Fibroblast of skin of abdomen (primary cell): ENCODE measurements at regions not wholly inside any gene's neighbourhood (a gene's known extent, or its start where the extent isn't known, plus 50 kb on each side); places are given as distances from the start of the nearest gene placed in this dataset.

ENCODE experiments used
- DNase-seq: peaks from one replicate; pipeline ENCODE4 v3.0.0-alpha.2; 2013

DNA sequence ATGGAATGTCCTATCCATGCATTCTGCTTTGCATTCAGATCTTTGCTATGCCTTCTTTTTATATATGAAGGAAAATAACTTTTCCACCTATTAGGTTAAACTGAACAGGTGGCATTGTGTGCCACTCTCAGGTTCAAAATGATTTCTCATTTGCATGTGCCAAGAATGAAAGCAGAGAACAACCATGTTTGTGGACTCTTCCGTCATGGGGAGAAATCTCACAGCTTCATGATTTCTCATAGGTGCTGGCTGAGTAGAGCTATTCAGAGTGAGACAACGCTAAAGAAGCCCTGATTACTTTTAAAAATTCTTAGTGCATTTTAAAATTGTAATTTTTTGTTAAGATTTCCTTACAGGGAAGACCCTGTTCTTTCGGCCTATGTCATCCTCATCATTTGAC lies 472.1 kb downstream of the RASEF start:
- no peak for DNase-seq

DNA sequence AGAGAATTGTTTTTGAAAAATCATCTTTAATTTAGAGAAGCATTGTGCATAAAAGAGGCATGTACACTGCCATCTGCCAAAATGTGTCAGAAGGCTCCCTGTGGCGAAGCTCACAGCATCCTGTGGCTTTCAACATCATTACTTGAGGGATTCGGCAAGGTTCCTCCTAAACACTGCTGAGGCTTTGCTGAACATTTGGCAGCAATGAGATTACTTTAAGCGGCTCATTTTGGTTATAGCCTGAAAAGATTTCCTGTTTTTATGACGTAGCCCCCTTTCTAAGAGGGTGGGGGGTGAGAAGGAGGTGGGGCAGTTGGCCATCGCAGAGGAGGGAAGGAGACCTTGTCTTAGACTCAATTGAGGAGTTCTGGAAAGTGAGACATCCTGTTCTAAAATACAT lies 469.4 kb downstream of the RASEF start:
- DNase-seq, result no peak

DNA sequence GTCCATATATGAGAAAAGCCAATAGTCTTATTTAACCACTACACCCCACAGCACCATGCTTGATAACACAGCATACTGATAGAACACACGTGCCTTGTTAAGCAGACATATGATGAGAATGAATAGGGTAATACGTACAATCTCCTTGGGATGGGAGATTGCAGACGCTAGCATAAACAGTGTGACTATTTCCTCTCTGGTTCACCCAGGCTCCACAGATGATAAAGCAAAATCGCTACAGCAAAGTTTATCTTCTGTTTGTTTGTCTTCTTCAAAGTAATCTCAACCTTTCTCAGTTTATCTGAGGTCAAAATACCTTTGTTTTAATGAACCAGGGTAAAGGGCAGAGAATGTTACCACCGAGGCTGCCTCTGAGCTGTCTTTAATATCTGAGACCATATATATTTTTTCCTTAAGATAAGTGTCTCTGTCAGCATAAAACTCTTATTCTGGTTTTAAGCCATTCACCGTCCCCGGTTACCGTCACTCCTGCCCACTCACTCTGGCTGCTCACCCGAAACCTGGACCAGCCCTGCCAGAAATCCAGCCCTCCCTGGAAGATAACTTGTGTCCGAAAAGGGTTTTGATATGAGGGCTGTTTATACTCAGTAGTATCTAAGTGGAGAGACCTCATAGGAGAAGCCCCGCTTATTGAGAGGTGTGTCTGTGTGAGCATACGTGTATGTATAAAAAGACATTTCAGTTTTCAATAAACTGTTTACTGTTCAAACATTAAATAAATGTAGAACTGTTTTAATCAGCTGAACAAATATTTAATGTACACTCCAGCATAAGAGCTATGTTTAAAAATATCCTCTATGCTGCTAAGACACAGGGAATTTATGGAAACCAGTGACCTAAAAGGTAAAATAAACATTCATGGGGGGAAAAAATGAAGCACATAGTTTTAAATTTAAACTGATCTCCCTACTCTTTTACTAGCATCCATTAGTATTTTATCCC lies 465.4 kb downstream of the RASEF start:
- no peak for DNase-seq

DNA sequence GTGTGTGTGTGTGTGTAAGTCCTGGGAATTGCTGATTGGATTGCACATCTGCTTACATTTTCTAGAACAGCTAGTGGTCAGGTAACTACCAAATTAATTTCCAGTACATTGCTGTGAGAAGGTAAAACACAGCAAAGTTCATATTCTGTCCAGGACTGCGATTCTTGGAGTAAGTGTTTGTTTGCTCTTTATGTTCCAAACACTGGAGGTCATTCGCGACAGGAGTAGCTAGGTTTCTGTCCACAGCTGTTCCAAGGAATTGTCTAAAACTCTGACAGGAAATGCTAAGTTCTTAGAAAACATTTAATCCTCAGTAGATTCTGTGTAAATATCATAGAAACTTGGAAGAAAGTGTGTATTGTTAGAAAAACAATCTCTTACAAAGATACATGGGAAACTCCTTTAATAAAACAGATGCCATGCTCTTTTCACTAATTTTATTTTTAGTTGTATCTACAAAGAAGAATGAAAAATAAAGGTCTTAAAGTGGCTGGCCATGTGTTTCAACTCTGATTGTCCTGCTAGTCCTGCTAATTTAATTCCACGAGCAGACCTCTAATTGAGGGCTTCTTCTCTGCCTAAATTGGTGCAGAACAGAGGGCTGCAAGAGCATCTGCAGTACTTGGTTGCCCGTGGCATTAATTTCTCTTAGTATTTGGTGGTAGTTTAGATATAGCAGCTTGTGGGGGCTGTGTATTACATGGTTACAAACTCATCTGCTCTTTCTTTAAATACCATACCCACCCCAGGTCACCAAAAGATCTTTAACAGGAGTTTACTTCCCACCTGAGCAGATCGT lies 464.5 kb downstream of the RASEF start:
- no peak for DNase-seq

DNA sequence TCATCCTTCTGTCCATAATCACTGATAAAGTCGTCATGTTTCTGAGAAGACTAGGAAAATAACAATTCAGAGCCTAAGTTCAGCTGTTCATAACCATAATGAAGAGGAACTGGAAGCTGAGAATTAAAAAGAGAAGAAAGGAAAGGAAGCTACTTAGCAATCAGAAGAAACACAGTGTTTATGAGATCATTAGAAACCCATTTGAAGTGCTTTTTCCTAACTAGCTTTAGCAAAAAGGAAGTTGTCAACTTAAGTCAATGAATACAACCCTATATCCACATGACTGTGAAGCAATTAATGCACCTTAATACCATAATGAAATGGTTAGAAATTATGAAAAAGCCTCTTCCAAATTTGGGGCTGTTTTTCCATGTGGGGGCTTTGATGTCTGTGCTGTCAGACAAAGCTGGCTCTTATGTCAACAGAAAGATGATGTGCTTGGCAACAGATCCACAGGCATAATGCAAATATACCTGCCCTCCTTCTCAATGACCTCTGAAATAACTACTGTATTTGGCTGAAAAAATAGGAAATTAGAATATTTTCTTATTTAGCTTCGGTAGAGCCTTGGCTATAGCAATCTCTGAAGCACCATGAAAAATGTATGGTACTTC lies 463.5 kb downstream of the RASEF start:
- DNase-seq, result no peak

DNA sequence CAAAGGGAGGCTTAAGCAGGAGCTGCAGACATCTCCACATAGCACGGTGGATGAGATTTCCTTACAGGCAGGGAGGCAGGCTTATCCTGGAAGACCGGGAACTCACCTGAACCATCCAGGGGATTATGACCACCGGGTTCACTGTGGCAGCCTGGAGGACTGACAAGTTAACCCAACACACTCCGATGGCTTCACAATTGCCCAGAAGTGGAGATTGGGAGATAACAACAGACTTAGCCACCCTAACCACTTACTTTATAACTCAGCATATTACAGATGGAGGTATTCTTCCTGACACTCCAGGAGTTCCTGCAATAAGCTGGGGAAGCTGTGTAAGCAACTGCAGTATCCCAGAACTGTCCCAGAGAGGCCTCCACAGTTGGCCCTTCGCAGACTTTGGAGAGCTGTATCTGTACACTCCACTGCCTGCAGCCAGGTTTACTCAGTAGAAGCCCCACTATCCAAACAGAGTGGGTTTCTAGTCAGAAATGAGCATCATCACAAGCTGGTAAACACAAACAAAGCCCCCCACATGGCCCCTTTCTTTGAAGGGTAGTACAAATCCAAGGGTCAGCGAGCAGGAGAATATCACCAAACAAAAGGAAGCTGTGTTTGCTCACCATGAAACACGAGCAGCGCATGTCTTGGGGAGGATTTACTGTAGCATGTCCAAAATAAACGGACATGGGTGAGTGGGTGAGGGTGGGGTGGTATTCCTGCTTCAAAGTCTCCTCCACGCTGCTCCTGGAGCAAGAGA lies 462.2 kb downstream of the RASEF start:
- DNase-seq, result no peak

DNA sequence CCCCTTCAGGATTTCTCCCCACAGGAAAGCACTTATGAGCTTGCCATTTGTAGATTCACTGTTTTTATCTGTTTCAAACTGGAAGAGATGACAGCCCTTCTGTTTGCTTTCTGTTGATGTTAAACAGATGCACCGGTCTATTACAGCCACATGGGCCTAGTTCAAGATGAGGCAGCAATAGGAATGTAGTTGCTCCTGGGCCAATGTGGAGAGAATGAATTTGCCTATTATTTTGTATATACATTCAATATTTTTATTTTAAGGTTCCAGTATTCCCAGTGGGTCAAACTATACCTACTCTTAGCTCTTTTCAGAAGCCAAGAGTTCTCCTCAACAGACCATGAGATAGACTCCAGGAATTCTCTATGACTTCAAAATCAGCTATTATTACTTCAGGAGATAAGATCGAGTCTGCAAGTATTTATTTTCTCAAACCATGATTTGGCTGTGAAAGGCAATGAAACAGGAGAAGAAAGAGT lies 461.6 kb downstream of the RASEF start:
- peak; percentile 61 for DNase-seq

DNA sequence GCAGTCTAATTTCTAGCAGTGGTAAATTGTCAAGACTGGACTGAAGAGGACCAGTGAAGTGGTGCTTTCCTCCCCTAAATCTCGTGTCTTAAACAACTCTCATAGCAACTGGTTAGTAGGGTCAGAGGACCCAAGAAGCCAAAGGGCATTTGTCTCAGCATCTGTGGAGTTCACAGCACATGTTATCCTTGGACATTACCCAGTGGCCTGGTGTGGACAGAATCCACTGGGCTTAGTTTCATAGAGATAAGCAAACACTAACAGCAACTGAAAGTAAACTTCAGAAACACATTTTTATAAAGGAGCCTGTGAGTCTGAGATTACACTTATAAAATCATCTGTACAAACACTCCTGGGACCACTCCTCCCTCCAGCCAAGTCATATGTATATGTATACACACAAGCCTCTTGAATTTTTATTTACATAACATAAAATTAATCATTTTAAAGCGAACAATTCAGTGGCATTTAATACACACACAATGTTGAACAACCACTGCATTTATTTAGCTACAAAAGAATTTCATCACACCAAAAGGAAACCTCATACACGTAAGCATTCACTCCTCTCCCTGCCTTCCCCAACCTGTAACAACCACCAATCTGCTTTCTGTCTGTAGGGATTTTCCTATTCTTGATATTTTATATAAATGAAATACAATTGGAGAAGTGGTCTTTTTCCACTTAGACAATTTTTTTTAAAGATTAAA lies 457.8 kb downstream of the RASEF start:
- no peak for DNase-seq

DNA sequence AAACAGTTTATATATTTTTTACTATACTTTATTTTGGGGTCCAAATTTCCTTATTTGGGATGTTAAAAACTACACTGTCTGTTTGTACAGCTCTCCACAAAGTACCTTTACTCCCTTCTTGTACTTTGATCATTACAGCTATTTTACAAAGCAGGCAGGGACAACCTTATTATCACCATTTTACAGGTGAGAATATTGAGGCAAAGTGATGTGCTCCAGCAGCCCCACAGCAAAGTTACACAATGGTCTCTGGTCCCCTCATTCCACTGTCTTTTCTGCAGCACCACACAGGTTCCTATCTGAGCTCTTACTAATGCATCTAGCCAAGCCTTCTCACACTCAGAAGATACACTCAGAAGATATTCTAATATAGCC lies 457.3 kb downstream of the RASEF start:
- DNase-seq, result no peak

DNA sequence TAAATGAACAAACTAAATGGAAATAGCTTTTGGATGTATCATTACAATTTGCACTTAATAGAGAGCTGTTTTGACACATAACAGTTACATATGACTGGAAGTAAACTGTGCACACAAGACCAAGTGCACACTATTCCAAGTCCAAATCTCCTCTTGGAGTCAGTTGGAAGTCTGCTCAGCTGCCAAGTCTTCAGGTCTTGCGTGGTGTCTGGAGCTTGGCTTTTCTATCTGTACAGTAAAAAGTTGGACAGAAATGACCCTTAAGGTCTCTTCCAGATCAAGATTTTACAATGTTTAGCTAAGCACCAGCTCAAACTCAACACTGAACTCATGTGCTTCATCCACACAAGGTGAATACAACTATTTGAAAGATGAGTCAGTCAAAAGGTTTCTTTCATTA lies 456.9 kb downstream of the RASEF start:
- DNase-seq, result no peak

DNA sequence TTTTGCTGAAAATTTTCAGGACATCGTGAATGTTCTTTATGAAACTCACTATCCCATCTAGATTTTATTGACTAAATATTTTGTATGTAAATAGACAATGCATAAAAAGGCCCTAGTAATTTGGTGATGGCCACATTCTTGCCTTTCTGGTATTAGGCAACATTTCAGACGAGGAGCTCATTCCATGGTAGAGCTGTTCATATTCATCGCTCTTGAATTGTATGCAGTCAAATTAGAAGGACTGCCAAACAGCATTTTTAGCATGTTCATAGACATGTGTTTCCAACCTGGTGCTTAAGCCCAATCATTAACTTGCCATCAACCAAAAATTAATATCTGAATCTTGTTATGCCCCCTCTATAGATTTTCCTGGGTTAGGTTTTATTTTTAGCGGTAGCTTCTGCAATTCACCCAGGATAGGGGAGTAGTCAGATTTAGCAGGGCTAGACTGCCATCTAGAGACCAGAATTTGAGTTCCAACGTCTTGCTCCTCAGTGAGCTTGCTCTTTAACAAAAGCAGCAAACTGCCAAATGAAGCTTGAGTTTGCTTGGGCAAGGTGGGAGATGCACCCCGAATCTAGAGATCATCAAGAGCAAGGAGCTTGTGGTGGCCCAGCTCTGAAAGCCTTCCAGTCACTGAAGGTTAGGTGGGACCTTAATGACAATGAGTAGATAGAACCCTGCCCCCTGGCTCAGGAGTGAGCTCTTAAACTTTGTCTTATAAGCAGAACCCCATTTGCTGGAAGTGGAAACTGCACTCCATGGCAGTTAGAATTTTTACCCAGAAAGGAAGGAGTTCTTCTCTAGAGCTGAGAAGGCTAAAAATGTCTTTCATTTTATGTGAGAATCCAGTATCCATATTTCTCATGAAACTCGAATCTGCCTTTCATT lies 456.2 kb downstream of the RASEF start:
- DNase-seq, result peak; percentile 69

DNA sequence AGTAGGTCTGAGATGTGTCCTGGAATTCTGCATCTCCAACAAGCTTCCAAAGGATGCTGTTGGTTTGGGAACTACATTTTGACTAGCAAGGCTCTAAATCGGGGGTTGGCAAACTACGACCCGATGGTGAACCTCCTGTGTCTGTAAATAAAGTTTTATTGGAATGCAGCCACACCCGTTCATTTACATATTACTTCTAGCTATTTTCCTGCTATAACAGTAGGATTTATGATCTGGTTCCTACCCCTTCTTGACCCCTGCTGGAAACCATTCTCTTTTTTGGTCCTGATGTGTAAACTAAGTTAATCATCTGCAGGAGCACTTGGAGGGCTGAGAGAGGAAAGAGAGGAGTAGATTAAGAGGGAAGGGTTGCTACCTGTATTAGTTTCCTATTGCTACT lies 454.5 kb downstream of the RASEF start:
- no peak for DNase-seq

DNA sequence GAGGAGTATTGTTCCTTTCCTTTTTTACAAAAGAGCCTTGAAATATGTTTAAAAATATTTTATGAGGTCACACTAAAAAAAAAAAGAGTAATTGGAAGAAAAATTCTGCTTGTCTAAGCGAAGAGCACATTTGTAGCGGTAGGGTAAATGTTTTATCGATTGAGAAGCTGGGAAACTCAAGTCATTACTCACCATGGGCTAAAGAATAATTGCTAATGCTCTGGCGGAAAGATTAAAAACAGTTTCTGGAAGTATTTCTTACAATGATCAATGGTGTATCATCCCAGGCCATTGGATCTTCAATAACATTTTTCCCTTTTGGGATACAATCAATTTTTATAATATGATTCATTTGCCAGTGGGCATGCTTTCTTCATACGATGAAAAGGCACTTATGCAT lies 450.0 kb downstream of the RASEF start:
- no peak for DNase-seq

DNA sequence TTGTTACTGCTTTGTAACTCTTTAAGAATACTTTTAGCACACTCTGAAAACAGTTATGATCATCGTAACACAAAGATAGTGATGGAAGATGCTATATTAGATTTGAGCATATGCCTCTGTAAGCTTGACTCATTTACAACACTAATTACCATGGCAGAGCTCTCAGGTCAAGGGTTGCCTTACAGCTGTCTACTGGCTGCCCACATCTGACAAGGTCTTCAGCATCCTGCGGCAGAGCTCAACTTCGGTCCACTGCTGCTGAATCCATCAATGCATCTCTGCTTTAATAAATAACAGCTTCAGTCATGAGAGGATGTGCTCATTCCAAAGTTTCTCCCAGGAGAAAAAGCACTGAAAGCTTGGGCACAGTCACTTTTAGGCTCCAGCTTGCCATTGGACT lies 449.4 kb downstream of the RASEF start:
- DNase-seq, result no peak

DNA sequence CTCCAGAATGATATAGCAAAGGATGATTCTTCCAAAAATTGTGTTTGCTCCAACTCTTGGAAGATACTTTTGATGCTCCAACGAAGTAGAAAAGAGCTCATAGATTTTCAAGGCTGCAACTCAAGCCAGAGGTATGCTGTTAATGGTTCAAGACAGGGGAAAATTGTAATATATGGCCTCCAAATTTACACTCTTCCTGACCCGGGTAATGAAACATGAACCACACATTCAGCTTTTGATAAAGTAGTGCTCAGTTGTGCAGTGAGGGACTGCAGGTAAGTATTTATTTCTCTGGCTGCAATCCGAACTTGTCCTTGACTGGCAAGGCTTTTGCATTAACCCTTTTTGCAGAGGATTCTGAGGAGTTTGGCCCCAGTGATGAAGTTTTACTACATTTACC lies 446.4 kb downstream of the RASEF start:
- DNase-seq, result no peak

DNA sequence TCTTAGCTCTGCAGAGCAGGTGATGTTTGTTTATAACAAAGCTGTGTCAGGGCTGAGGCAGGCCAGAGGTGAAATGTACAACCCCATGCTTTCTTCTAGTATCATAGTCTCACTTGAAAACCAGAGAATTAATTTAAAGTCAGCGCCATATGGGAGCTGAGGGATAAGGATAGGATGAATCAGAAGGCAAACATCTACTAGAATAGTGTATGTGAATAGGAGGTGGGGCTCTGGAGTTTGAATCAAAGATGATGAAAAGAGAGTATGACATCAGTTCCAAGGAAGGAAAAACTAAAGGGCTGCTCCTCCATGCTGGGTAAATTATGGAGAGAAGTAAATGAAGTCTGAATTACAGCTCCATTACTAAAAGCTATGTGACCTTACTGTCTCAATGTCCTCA lies 441.5 kb downstream of the RASEF start:
- DNase-seq, result peak; percentile 28

DNA sequence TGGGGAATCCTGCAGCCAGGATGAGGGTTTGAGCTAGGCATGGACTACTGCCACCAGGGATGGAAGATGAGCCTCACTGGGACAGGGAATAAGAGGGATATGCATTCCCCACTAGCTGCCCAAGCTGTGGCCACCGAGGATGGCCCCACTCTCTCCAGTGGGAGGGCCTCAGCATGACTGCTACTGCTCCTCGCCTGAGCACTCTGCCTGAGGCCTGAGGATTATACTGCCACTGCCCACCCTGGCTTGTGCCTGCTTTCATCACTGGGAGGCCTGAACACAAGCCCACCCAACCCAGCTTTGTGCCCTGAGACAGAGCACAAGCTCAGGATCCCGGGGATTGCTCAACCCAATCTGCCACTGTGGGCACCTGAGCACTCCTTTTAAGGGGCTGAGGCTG lies 425.6 kb downstream of the RASEF start:
- DNase-seq, result no peak

DNA sequence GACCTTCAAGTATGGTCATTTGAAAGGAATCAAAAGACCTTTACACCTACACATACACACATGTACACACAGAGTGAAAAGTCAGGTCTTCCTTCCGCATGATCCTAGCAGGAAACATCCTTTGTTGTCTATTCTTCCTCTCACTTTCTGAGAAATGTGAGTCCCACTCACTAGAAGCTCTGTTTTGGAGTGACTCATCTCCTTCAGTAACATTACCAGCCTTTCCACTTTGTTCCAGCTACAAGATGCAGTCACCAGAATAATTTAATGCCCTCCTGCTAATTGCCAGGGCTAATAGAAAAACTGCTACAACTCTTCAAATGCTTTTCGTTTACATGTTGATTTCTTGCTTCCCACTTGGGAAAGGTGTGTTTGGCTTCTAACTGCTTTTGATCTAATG lies 417.3 kb downstream of the RASEF start:
- peak; percentile 1 for DNase-seq

DNA sequence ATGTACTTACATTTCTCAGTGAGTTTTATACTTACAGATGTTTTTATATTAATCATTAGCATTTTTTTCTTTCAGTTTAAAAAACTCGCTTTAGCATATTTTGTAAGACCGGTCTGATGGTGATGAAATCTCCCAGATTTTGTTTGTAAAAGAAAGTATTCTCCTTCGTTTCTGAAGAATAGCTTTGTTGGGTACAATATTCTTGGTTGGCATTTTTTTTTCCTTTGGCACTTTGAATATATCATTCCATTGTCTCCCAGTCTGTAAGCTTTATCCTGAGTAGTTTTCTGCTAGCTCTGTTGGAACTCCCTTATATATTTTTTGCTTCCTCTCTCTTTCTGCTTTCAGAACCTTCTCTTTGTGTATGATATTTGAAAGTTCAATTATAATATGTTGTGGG lies 412.6 kb downstream of the RASEF start:
- DNase-seq, result no peak

DNA sequence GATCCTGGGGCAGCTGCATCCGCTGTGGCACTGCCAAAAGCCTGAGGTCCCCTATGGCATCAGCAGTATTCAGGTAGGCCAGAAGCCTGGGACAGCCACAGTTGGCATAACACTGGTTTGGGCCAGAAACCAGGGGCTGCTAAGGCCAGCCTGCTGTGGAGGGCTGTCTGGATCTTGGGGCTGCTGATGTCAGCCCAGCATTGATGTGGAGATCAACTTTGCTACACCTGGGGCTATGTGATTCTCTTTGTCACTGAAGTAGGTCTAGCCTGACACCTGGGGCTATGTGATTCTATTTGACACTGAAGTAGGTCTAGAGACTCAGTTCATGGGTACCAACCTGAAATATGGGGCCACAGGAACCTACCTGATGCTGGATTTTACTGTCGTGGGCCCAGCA lies 411.5 kb downstream of the RASEF start:
- no peak for DNase-seq

DNA sequence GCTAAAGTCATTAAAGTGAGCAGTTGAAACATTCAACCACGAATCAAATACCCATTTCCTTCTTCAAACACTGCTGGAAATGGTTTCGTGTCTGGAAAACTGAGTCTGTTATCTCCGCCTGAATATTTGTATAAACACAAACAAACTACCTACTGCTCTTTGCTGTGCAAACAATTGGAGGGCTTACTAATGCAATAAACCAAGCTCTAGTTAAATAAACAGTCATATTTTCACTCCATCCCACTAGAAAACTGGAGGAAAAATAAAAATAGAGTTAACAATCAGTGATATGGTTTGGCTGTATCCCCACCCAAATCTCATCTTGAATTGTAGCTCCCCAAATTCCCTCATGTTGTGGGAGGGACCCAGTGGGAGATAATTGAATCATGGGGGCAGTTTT lies 397.6 kb downstream of the RASEF start:
- no peak for DNase-seq
